GM19455 (cell line): ENCODE measurements at regions not wholly inside any gene's neighbourhood (a gene's known extent, or its start where the extent isn't known, plus 50 kb on each side); places are given as distances from the start of the nearest gene placed in this dataset.

ENCODE experiments used
- ATAC-seq: cut with Tn5 transposase; IDR thresholded peaks from one replicate; pipeline ENCODE4 v1.9.1; 2021; ENCODE audit not compliant: unreplicated experiment

GRCh38 chr12:127334912-127335644 is 931.9 kb upstream of the TMEM132C start:
- no peak for ATAC-seq

GRCh38 chr12:127336416-127336815 is 930.6 kb upstream of the TMEM132C start:
- no peak for ATAC-seq

GRCh38 chr12:127339065-127339464 is 927.9 kb upstream of the TMEM132C start:
- ATAC-seq, result no peak

GRCh38 chr12:127340381-127340780 is 926.6 kb upstream of the TMEM132C start:
- ATAC-seq, result no peak

GRCh38 chr12:127342861-127343260 is 924.1 kb upstream of the TMEM132C start:
- no peak for ATAC-seq

GRCh38 chr12:127343940-127344339 is 923.0 kb upstream of the TMEM132C start:
- no peak for ATAC-seq

- no peak for ATAC-seq
These were observed 915.4 kb upstream of the TMEM132C start for GRCh38 chr12:127351481-127352010.

- no peak for ATAC-seq
These were observed 911.7 kb upstream of the TMEM132C start for GRCh38 chr12:127355061-127355841.

GRCh38 chr12:127358888-127359287 is 908.1 kb upstream of the TMEM132C start:
- ATAC-seq, result no peak

GRCh38 chr12:127360580-127360979 is 906.4 kb upstream of the TMEM132C start:
- no peak for ATAC-seq

- ATAC-seq, result no peak
These were observed 904.8 kb upstream of the TMEM132C start for GRCh38 chr12:127362121-127362520.

GRCh38 chr12:127363392-127363791 is 903.6 kb upstream of the TMEM132C start:
- no peak for ATAC-seq

- no peak for ATAC-seq
These were observed 893.4 kb upstream of the TMEM132C start for GRCh38 chr12:127373559-127373958.

- no peak for ATAC-seq
These were observed 892.5 kb upstream of the TMEM132C start for GRCh38 chr12:127374447-127374846.

GRCh38 chr12:127381043-127381668 is 885.8 kb upstream of the TMEM132C start:
- no peak for ATAC-seq

- no peak for ATAC-seq
These were observed 885.3 kb upstream of the TMEM132C start for GRCh38 chr12:127381681-127382080.

GRCh38 chr12:127383281-127383680 is 883.7 kb upstream of the TMEM132C start:
- no peak for ATAC-seq

GRCh38 chr12:127386723-127387122 is 880.2 kb upstream of the TMEM132C start:
- no peak for ATAC-seq

- no peak for ATAC-seq
These were observed 878.0 kb upstream of the TMEM132C start for GRCh38 chr12:127388985-127389384.

GRCh38 chr12:127389923-127390322 is 877.0 kb upstream of the TMEM132C start:
- no peak for ATAC-seq

GRCh38 chr12:127393465-127393864 is 873.5 kb upstream of the TMEM132C start:
- no peak for ATAC-seq

GRCh38 chr12:127393896-127394295 is 873.1 kb upstream of the TMEM132C start:
- no peak for ATAC-seq
